Heart right ventricle (tissue), 16 donors: ENCODE measurements at regions not wholly inside any gene's neighbourhood (a gene's known extent, or its start where the extent isn't known, plus 50 kb on each side); places are given as distances from the start of the nearest gene placed in this dataset.

Source experiments
- ATAC-seq, 8 donors: fragments of 200-7000 bp; cut with Tn5 transposase; one replicate each; pipeline ENCODE4 v1.9.1; 2020; ENCODE audit warnings: mild to moderate bottlenecking in 8 of 8, moderate library complexity in 8 of 8, moderate number of reproducible peaks in 1 of 8
- DNase-seq, 2 donors: peaks; one replicate each; pipeline ENCODE4 v3.0.0-alpha.2; 2020
- H3K27ac ChIP-seq, 10 donors: fragments of 200-600 bp; sonication (generic) in 2 of 10; one replicate each; pipeline versions ENCODE4 v1.5.0 to v1.8.0; 2020 to 2022; ENCODE audit warnings: mild to moderate bottlenecking in 3 of 10
- H3K27me3 ChIP-seq, 7 donors: fragments of 200-600 bp; one replicate each; pipeline ENCODE4 v1.8.0; 2021 to 2022; ENCODE audit warnings: mild to moderate bottlenecking in 2 of 7
- H3K36me3 ChIP-seq, 9 donors: fragments of 200-600 bp; sonication (generic) in 1 of 9; one replicate each; pipeline versions ENCODE4 v1.5.0 to v1.8.0; 2020 to 2022; ENCODE audit warnings: mild to moderate bottlenecking in 2 of 9
- H3K4me1 ChIP-seq, 9 donors: fragments of 200-600 bp; sonication (generic) in 1 of 9; one replicate each; pipeline versions ENCODE4 v1.5.0 to v1.8.0; 2020 to 2022; ENCODE audit warnings: mild to moderate bottlenecking in 4 of 9
- H3K4me3 ChIP-seq, 10 donors: fragments of 200-600 bp; sonication (generic) in 2 of 10; one replicate each; pipeline versions ENCODE4 v1.5.0 to v1.8.0; 2020 to 2022; ENCODE audit warnings: mild to moderate bottlenecking in 7 of 10, moderate library complexity in 2 of 10
- H3K9me3 ChIP-seq, 11 donors: fragments of 200-600 bp in 10 of 11; sonication (generic) in 2 of 11; one replicate each; pipeline versions ENCODE4 v1.5.0 to v1.8.0; 2013 to 2022; ENCODE audit warnings: mild to moderate bottlenecking in 2 of 11, control low read depth in 1 of 11, moderate library complexity in 1 of 11
- CTCF ChIP-seq, 9 donors: fragments of 200-600 bp; sonication (generic) in 2 of 9; IDR thresholded peaks; one replicate each; pipeline versions ENCODE4 v1.5.0 to v1.8.0; 2021 to 2022; ENCODE audit warnings: antibody characterized with exemption in 9 of 9, mild to moderate bottlenecking in 5 of 9, moderate library complexity in 1 of 9
- WGBS, 2 donors: extraction: QIAGEN DNeasy Blood & Tissue Kit; methylation state at CpG; one replicate each; pipeline ENCODE4 v1.1.7; 2013; ENCODE audit warnings: inconsistent platforms in 1 of 2; 5-methylcytosine and 5-hydroxymethylcytosine counted together
- intact Hi-C, 10 donors: fragments of 100-400 bp; cut with DNase I; formaldehyde crosslinking; loops; one replicate each; pipeline versions ENCODE4 v1.11.1 to v1.14.2; 2022
- donor health status: Arrhythmogenic right ventricular cardiomyopathy.
- donor health status: ischemic (EF 13 %, LVEDD 7.1; RV severe dilation, severe dysfunction).
- donor health status: healthy with polysubstance abuse.
- donor health status: DM: no; HTN: yes; CAD: no.
- donor health status: DM: no; HTN: no; CAD: no.
- donor health status: ischemic (EF 25% LVEDD 6.9; RV normal size, moderate dysfunction).
- donor health status: ischemic (EF 25% LVEDD 5.7; RV mildly dilated, moderate dysfunction).
- donor health status: healthy.
- donor health status: DM: yes; HTN: yes; CAD: no.
- donor health status: Ischemic cardiomyopathy.
- donor health status: ischemic (EF 35%, LVEDD 5.7; RV mildly dilated, moderate dysfunction).
- donor health status: nonischemic (EF 11% LVEDD 7.7; RV severe dilation, severe dysfunction).
- donor health status: DM: yes; HTN: yes; CAD: no.
- donor health status: PGD.
- donor health status: ischemic (EF 29% LVEDD 5.4; RV normal size, mild dysfunction).
- donor health status: nonischemic (EF 23%, LVEDD 6.1; RV moderate dilation, normal function).

- Histone ChIP-seq H3K4me1 (no peaks in the 10 kb centered on the region), H3K27me3 (no peaks in the 10 kb centered on the region), H3K27ac (no peak overlapping the region), H3K9me3 (no peaks in the 10 kb centered on the region), H3K36me3 (no peaks in the 10 kb centered on the region), H3K4me3 (no peak overlapping the region)
- DNase-seq = no peak
- TF ChIP-seq CTCF (IDR thresholded peaks at IDR 0.05) = no peak
- intact Hi-C loops = no loop called here
- WGBS, 2 donors = 78 to 85% methylated on average over 1 of the region's 1 CpG
- no peak for ATAC-seq
Observed at GRCh38 chr14:25899197-25899596, 698.6 kb downstream of the NOVA1 start.

GRCh38 chr14:25896777-25897176 is 701.1 kb downstream of the NOVA1 start:
- Histone ChIP-seq H3K27ac (no peak overlapping the region), H3K9me3 (no peaks in the 10 kb centered on the region), H3K27me3 (no peaks in the 10 kb centered on the region), H3K36me3 (no peaks in the 10 kb centered on the region), H3K4me3 (no peak overlapping the region), H3K4me1 (no peaks in the 10 kb centered on the region)
- ATAC-seq = no peak
- intact Hi-C loops = no loop called here
- no peak for DNase-seq
- 61 to 67% methylated on average over 1 of the region's 1 CpG for WGBS, 2 donors
- no peak for TF ChIP-seq CTCF (IDR thresholded peaks at IDR 0.05)

- Histone ChIP-seq H3K36me3 (no peaks in the 10 kb centered on the region), H3K27ac (no peak overlapping the region), H3K9me3 (no peaks in the 10 kb centered on the region), H3K4me3 (no peak overlapping the region), H3K27me3 (no peaks in the 10 kb centered on the region), H3K4me1 (no peaks in the 10 kb centered on the region)
- no peak for ATAC-seq
- no peak for DNase-seq
- no peak for TF ChIP-seq CTCF (IDR thresholded peaks at IDR 0.05)
- intact Hi-C loops = no loop called here
- WGBS, 2 donors = 76 to 79% methylated on average over 3 of the region's 3 CpGs
Observed at GRCh38 chr14:25895740-25896139, 702.1 kb downstream of the NOVA1 start.

DNA sequence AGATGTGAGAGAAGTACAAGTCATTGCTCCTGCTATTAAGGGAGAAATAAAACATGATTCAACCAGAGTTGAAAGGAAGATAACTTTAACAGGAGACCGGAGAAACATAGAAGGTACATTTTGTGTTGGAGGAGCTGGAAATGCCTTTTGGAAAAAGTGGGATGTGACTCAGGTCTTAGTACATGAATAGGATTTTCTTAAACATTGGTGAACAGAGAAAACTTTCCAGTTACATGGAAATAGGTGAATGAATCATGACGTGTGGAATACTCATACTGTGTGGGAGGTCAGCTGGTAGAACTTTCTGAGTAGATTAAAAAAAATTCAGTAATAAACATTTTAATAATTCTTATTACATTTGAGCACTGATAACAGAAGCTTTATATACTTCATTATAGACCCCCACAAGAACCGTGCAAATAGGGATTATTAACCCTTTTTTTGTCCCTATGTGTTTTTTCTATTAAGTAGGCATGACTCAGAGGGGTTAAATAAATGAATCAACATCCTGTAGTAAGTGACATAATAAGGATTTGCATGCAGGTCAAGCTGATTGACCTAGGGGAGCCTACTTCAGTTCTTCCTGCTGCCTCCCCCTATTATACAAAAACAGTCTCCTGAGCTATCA is 710.5 kb downstream of the NOVA1 start:
- H3K27me3 ChIP-seq = no peaks in the 10 kb centered on the region
- no peak overlapping the region for H3K4me3 ChIP-seq
- TF ChIP-seq CTCF (IDR thresholded peaks at IDR 0.05) = no peak

More for the DNA sequence above, 710.5 kb downstream of the NOVA1 start:
- ATAC-seq (no peak), DNase-seq (no peak)
- Histone ChIP-seq H3K27ac (no peak overlapping the region), H3K36me3 (no peaks in the 10 kb centered on the region), H3K4me1 (no peaks in the 10 kb centered on the region), H3K9me3 (no peaks in the 10 kb centered on the region)
- WGBS, 2 donors = 64 to 65% methylated on average over 3 of the region's 3 CpGs
- intact Hi-C loops = no loop called here
